Vagina (tissue), 2 donors: ENCODE measurements at regions not wholly inside any gene's neighbourhood (a gene's known extent, or its start where the extent isn't known, plus 50 kb on each side); places are given as distances from the start of the nearest gene placed in this dataset.
"Not testable (repeated sequence)": the region's sequence is repeated elsewhere in the genome, so short reads cannot be mapped to it uniquely, and the experiment has no call there.

ENCODE experiments used
- DNase-seq, 2 donors: peaks; one replicate each; pipeline ENCODE4 v3.0.0-alpha.2; 2017; ENCODE audit errors: extremely low spot score in 2 of 2
- H3K27ac ChIP-seq: fragments of 200-600 bp; sonication (generic); one replicate; pipeline ENCODE4 v1.5.1; 2019
- H3K27me3 ChIP-seq: fragments of 200-600 bp; sonication (generic); one replicate; pipeline ENCODE4 v1.5.1; 2019
- H3K36me3 ChIP-seq, 2 donors: fragments of 200-600 bp; sonication (generic); one replicate each; pipeline ENCODE4 v1.5.1; 2017 to 2019
- H3K4me1 ChIP-seq: fragments of 200-600 bp; sonication (generic); one replicate; pipeline ENCODE4 v1.5.1; 2019
- H3K4me3 ChIP-seq, 2 donors: fragments of 200-600 bp; sonication (generic); 1 replicate in 1 of 2; 2 replicates in 1 of 2; pipeline ENCODE4 v1.5.1; 2016 to 2019
- H3K9me3 ChIP-seq: fragments of 200-600 bp; sonication (generic); one replicate; pipeline ENCODE4 v1.5.1; 2019
- POLR2A ChIP-seq, 2 donors: fragments of 450-650 bp; IDR thresholded peaks; one replicate each; pipeline ENCODE4 v1.6.1; 2017; ENCODE audit warnings: antibody characterized with exemption in 2 of 2, mild to moderate bottlenecking in 2 of 2, moderate library complexity in 2 of 2
- POLR2AphosphoS5 ChIP-seq, 2 donors: sonication (generic); formaldehyde crosslinking; IDR thresholded peaks; one replicate each; pipeline ENCODE4 v1.9.0; 2017; ENCODE audit warnings: antibody characterized with exemption in 2 of 2, mild to moderate bottlenecking in 2 of 2, low read depth in 1 of 2; ENCODE audit not compliant: insufficient read depth in 1 of 2
- intact Hi-C: fragments of 100-400 bp; cut with DNase I; formaldehyde crosslinking; loops from one replicate; pipeline ENCODE4 v1.15.1; 2023
- TF ChIP-seq, protein P1 (sequence below), 3 experiments: fragments of 450-650 bp in 2 of 3; fragments of 200-600 bp in 1 of 3; sonication (generic) in 1 of 3; IDR thresholded peaks; one replicate each; pipeline ENCODE4 v1.5.1; 2017 to 2019; ENCODE audit warnings: antibody characterized with exemption in 3 of 3, mild to moderate bottlenecking in 2 of 3, moderate library complexity in 2 of 3

DNA sequence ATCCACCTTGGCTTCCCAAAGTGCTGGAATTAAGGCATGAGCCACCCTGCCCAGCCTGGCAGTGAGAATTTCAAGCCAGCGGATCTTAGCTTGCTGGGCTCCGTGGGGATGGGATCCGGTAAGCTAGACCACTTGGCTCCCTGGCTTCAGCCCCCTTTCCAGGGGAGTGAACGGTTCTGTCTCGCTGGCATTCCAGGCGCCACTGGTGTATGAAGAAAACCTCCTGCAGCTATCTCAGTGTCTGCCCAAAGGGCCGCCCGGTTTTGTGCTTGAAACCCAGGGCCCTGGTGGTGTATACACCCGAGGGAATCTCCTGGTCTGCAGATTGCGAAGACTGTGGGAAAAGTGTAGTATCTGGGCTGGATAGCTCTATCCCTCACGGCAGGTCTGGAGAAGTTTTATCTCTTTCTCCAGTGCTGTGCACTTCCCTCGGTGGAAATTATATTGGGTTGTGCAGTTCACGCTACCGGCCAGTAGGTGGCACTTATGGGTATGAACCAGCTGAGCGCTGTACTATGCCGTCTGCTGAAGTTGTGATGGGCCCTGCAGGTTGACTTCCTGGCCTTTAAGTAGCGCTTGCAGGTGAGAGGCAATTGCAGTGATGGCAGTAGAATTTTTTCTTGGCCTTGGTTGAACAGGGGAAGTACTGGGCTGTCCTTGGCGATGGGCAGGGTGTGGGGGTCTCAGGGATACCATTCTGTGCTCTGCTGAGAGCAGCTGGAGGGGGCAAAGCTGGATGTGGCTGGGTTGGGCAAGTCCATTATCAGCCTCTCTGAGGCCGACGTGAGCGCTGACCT lies 138.0 kb upstream of the MTPN start:
- intact Hi-C loops, result no loop called here
- Histone ChIP-seq H3K36me3 (no peaks in the 10 kb centered on the region), H3K4me1 (no peaks in the 10 kb centered on the region), H3K4me3 (no peak overlapping the region), H3K9me3 (no peaks in the 10 kb centered on the region), H3K27ac (no peak overlapping the region), H3K27me3 (no peaks in the 10 kb centered on the region)
- TF ChIP-seq POLR2A (IDR thresholded peaks at IDR 0.05), result no peak
- TF ChIP-seq, protein P1, sequence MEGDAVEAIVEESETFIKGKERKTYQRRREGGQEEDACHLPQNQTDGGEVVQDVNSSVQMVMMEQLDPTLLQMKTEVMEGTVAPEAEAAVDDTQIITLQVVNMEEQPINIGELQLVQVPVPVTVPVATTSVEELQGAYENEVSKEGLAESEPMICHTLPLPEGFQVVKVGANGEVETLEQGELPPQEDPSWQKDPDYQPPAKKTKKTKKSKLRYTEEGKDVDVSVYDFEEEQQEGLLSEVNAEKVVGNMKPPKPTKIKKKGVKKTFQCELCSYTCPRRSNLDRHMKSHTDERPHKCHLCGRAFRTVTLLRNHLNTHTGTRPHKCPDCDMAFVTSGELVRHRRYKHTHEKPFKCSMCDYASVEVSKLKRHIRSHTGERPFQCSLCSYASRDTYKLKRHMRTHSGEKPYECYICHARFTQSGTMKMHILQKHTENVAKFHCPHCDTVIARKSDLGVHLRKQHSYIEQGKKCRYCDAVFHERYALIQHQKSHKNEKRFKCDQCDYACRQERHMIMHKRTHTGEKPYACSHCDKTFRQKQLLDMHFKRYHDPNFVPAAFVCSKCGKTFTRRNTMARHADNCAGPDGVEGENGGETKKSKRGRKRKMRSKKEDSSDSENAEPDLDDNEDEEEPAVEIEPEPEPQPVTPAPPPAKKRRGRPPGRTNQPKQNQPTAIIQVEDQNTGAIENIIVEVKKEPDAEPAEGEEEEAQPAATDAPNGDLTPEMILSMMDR (IDR thresholded peaks at IDR 0.05), result peak in 1 of 3 experiments; percentile 17
- no peak for DNase-seq

DNA sequence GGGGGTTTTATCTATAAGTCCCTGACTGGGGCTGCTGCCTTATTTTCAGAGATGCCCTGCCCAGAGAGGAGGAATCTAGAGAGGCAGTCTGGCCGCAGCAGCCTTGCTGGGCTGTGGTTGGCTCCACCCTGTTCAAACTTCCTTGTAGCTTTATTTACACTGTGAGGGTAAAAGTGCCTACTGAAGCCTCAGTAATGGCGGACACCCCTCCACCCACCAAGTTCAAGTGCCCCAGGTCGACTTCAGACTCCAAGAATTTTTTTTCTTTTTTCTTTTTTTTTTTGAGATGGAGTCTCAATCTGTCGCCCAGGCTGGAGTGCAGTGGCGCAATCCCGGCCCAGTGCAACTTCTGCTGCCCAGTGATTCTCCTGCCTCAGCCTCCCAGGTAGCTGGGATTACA lies 137.3 kb upstream of the MTPN start:
- H3K27ac ChIP-seq, intact Hi-C loops, H3K4me3 ChIP-seq, DNase-seq, H3K9me3 ChIP-seq, H3K27me3 ChIP-seq, H3K36me3 ChIP-seq, H3K4me1 ChIP-seq: not testable (repeated sequence)

DNA sequence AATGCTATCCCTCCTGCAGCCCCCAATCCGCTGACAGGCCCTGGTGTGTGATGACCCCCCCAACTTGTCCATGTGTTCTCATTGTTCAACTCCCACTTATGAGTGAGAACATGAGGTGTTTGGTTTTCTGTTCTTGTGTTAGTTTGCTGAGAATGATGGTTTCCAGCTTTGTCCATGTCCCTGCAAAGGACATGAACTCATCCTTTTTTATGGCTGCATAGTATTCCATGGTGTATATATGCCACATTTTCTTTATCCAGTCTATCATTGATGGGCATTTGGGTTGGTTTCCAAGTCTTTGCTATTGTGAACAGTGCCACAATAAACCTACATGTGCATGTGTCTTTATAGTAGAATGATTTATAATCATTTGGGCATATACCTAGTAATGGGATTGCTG lies 131.9 kb upstream of the MTPN start:
- H3K27ac ChIP-seq, intact Hi-C loops, H3K4me1 ChIP-seq, H3K9me3 ChIP-seq, H3K36me3 ChIP-seq, DNase-seq, H3K4me3 ChIP-seq, H3K27me3 ChIP-seq: not testable (repeated sequence)

DNA sequence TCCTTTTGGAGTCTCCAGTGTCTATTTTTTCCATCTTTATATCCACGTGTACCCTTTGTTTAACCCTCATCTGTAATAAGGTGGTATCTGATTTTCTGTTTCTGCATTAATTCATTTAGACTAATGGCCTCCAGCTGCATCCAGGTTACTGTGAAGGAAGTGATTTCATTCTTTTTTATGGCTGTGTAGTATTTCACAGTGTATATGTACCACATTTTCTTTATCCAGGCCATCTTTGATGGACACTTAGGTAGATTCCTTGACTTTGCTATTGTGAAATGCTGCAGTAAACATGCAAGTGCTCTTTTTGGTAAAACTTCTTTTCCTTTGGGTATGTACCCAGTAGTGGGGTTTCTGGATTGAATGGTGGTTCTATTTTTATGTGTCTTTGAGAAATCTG lies 128.0 kb upstream of the MTPN start:
- TF ChIP-seq, protein P1 (IDR thresholded peaks at IDR 0.05), result no peak
- TF ChIP-seq POLR2A (IDR thresholded peaks at IDR 0.05) (no peak), POLR2AphosphoS5 (IDR thresholded peaks at IDR 0.05; ENCODE audit: insufficient read depth in 1 of 2, low read depth in 1 of 2) (no peak)
- Histone ChIP-seq H3K4me3 (no peak overlapping the region), H3K9me3 (no peaks in the 10 kb centered on the region), H3K4me1 (no peaks in the 10 kb centered on the region), H3K27me3 (no peaks in the 10 kb centered on the region), H3K27ac (no peak overlapping the region), H3K36me3 (no peaks in the 10 kb centered on the region)
- no peak for DNase-seq
- intact Hi-C loops, result no loop called here

DNA sequence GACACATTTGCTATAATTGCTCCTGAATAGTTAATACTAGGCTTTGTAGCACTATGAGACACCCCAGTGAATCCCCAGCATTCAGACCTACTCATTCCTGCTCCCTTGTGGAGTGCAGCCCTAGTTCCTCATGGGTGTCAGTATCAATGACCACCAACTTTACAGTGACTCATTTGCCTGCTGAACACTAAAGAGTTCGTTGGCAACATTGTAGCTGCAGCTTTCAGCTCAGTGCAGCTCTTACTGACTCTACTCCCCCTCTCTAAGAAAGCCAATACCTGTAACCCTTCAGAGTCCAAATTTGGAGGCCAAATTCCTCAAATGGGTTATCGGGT lies 127.1 kb upstream of the MTPN start:
- no peak for DNase-seq
- Histone ChIP-seq H3K4me1 (no peaks in the 10 kb centered on the region), H3K36me3 (no peaks in the 10 kb centered on the region), H3K9me3 (no peaks in the 10 kb centered on the region), H3K4me3 (no peak overlapping the region), H3K27me3 (no peaks in the 10 kb centered on the region), H3K27ac (no peak overlapping the region)
- intact Hi-C loops, result no loop called here
- TF ChIP-seq POLR2A (IDR thresholded peaks at IDR 0.05) (no peak), POLR2AphosphoS5 (IDR thresholded peaks at IDR 0.05; ENCODE audit: insufficient read depth in 1 of 2, low read depth in 1 of 2) (no peak)
- TF ChIP-seq, protein P1 (IDR thresholded peaks at IDR 0.05), result no peak

DNA sequence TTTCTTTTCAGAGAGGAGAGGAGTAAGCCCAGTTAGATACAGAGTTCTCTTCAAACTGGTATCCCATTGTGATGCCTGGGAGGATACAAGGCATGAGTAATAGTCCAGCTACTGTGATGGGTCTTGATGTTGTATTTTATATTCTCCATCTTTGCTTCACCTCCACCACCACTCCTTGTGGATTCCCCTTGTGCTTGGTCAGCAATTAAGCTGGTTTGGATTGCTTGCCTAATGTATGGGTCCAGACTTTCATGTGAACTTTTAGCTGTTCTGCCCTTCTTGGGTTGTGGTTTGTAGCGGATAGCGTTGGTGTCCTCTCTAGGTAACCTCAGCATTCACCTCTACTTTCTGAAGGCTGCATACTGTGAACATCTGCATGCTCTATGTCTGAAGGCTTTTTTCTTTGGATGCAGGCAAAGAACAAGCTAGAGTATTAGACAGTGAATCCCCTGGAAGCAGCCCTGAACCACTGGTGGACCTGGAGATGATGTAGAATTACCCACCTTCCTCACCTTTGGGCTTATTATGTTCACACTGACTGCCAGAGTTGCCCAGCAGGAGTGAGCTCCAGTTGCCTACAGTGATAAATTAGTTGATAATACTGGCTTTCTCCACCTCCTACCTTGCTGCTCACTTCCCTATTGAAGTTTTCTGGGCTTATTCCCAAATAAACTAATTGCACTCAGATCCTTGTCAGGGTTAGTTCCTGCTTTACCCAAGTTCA lies 126.5 kb upstream of the MTPN start:
- TF ChIP-seq POLR2A (IDR thresholded peaks at IDR 0.05) (no peak), POLR2AphosphoS5 (IDR thresholded peaks at IDR 0.05; ENCODE audit: insufficient read depth in 1 of 2, low read depth in 1 of 2) (no peak)
- TF ChIP-seq, protein P1 (IDR thresholded peaks at IDR 0.05), result no peak
- Histone ChIP-seq H3K27me3 (no peaks in the 10 kb centered on the region), H3K9me3 (no peaks in the 10 kb centered on the region), H3K36me3 (no peaks in the 10 kb centered on the region), H3K27ac (no peak overlapping the region), H3K4me3 (no peak overlapping the region), H3K4me1 (no peaks in the 10 kb centered on the region)
- intact Hi-C loops, result no loop called here
- no peak for DNase-seq
